ENCODE measurements at regions not wholly inside any gene's neighbourhood (a gene's known extent, or its start where the extent isn't known, plus 50 kb on each side); places are given as distances from the start of the nearest gene placed in this dataset.

DNA sequence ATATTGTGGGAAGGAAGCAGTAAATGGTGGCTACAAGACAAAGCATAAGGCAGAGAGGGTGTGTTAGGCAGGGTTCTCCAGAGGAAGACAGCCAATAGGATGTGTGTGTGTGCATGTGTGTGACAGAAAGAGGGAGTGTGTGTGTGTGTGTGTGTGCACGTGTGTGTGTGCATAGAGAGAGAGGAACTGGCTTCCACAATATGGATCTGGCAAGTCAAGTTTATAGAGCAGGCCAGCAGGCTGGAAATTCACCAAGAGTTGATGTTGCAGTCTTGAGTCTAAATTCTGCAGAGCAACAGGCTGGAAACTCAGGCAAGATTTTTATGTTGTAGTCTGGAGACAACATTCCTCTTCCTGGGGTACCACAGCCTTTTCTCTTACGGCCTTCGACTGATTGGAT is 374.0 kb downstream of the TNS3 start:
- no peak for DNase-seq (ENCODE audit: low read depth)
- no peak overlapping the region for H3K4me3 ChIP-seq (ENCODE audit: low read depth, low read length)
- POLR2A ChIA-PET: no interaction called here
- peaks cover 12% of the 10 kb centered on the region for H3K27me3 ChIP-seq (ENCODE audit: control insufficient read depth, insufficient read depth, low read length)
- CTCF ChIA-PET: no interaction called here
- H3K36me3 ChIP-seq (ENCODE audit: control insufficient read depth, insufficient read depth, low read length): no peaks in the 10 kb centered on the region
- TF ChIP-seq, protein P1, sequence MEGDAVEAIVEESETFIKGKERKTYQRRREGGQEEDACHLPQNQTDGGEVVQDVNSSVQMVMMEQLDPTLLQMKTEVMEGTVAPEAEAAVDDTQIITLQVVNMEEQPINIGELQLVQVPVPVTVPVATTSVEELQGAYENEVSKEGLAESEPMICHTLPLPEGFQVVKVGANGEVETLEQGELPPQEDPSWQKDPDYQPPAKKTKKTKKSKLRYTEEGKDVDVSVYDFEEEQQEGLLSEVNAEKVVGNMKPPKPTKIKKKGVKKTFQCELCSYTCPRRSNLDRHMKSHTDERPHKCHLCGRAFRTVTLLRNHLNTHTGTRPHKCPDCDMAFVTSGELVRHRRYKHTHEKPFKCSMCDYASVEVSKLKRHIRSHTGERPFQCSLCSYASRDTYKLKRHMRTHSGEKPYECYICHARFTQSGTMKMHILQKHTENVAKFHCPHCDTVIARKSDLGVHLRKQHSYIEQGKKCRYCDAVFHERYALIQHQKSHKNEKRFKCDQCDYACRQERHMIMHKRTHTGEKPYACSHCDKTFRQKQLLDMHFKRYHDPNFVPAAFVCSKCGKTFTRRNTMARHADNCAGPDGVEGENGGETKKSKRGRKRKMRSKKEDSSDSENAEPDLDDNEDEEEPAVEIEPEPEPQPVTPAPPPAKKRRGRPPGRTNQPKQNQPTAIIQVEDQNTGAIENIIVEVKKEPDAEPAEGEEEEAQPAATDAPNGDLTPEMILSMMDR (IDR thresholded peaks at IDR 0.05; ENCODE audit: insufficient read depth, low read depth, low read length): no peak

DNA sequence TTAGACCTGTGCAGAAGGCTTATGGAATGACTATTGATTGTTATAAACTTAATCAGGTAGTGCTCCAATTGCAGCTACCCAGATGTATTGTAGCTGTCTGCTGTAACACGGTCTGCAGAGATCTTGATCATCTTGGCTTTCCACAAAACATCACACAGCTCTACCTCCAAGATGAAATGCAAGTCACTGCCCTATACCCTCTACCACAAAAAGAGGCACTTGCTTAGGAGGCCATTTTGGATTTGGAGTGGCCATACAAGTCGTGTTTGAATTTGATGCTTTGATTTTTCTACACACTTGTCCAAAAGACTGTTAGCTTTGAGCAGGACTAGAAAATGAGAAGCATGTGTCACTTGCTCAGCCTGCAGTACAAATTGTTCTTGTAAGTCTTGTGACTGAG is 377.2 kb downstream of the TNS3 start:
- DNase-seq (ENCODE audit: low read depth): no peak
- ChIA-PET POLR2A (no interaction called here), CTCF (no interaction called here)
- Histone ChIP-seq H3K27me3 (ENCODE audit: control insufficient read depth, insufficient read depth, low read length) (peaks cover 6% of the 10 kb centered on the region), H3K4me3 (ENCODE audit: low read depth, low read length) (no peak overlapping the region), H3K36me3 (ENCODE audit: control insufficient read depth, insufficient read depth, low read length) (no peaks in the 10 kb centered on the region)
- TF ChIP-seq, protein P1 (IDR thresholded peaks at IDR 0.05; ENCODE audit: insufficient read depth, low read depth, low read length): no peak

DNA sequence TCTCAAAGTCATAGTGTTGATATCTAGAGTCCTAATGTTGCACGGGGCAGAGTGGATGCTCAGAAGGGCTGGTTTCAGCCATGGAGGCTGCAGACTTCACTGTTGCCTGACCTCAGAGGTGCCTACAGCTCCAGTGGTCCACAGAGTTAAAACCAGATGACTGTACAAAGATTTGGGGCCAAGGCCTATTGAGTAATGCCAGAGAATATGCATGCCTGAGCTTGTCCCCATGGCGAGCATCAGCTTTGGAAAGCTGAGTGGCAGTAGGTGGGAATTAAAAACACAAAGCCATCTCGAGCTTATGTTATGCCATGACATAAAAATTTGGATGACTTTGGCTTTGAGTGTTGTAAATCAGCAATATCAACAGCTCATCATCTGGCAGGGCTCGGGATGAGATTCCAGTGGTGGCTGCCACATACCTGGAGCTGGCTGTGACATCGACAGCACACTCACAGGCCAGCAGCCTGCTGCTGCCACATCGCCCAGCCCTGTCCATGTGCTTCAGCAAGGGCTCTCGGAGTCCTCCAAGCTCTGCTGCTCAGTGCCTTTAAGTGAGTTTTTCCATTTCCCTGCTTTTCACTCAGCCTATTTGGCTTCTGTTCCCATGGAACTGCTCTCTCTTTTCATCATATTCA is 379.6 kb downstream of the TNS3 start:
- peaks cover 2% of the 10 kb centered on the region for H3K27me3 ChIP-seq (ENCODE audit: control insufficient read depth, insufficient read depth, low read length)
- H3K4me3 ChIP-seq (ENCODE audit: low read depth, low read length): no peak overlapping the region
- TF ChIP-seq, protein P1 (IDR thresholded peaks at IDR 0.05; ENCODE audit: insufficient read depth, low read depth, low read length): no peak
- ChIA-PET POLR2A (no interaction called here), CTCF (interaction anchor here (0.9 to 1.5 kb wide), 5 partner anchors 13 to 1282 kb away, joined by 3 to 5 read pairs (median 3); partner anchors contain the start of gene IGFBP3)
- no peak for DNase-seq (ENCODE audit: low read depth)
- no peaks in the 10 kb centered on the region for H3K36me3 ChIP-seq (ENCODE audit: control insufficient read depth, insufficient read depth, low read length)

DNA sequence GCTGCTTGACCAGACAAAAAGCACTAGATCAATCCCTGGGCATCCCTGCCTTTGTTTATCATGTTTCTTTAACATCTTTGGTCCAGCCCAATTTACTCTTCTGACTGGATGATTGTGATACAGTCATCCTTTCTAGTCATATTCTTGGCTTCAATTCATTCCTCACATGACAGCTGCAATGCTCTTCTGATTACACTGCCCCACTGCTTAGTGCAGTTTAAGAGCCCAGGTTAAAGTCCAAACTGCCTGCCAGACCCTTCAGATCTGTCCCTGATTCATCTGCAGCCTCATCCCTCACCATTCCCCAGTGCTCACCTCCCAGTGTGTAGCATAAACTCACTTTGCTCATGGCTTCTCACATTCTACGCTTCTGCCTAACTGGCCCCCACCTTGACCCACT is 383.8 kb downstream of the TNS3 start:
- Histone ChIP-seq H3K27me3 (ENCODE audit: control insufficient read depth, insufficient read depth, low read length) (peaks cover 2% of the 10 kb centered on the region; the same call in 1 of the 2 replicates), H3K36me3 (ENCODE audit: control insufficient read depth, insufficient read depth, low read length) (no peaks in the 10 kb centered on the region), H3K4me3 (ENCODE audit: low read depth, low read length) (no peak overlapping the region)
- CTCF ChIA-PET: no interaction called here
- POLR2A ChIA-PET: no interaction called here
- DNase-seq (ENCODE audit: low read depth): no peak
- TF ChIP-seq, protein P1 (IDR thresholded peaks at IDR 0.05; ENCODE audit: insufficient read depth, low read depth, low read length): no peak

DNA sequence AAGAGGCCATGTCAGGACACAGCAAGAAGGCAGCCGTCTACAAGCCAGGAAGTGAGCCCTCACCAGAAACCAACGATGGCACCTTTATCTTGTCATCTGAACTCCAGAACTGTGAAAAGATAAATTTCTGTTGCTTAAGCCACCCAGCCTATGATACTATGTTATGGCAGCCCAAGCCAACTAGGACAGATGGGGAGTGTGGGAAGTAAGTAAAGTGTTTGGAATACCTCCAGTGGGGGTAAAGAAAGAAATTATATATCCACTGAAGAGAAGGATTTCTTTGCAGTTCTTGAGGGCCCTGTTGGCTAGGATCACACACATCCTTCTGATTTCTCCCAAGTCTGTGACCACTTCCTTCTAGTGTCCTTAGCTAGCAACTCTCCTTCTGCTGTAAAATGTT is 384.4 kb downstream of the TNS3 start:
- Histone ChIP-seq H3K4me3 (ENCODE audit: low read depth, low read length) (no peak overlapping the region), H3K36me3 (ENCODE audit: control insufficient read depth, insufficient read depth, low read length) (no peaks in the 10 kb centered on the region), H3K27me3 (ENCODE audit: control insufficient read depth, insufficient read depth, low read length) (peaks cover 3% of the 10 kb centered on the region; the same call in 1 of the 2 replicates)
- TF ChIP-seq, protein P1 (IDR thresholded peaks at IDR 0.05; ENCODE audit: insufficient read depth, low read depth, low read length): no peak
- no peak for DNase-seq (ENCODE audit: low read depth)
- ChIA-PET POLR2A (no interaction called here), CTCF (no interaction called here)
